ENCODE measurements at regions not wholly inside any gene's neighbourhood (a gene's known extent, or its start where the extent isn't known, plus 50 kb on each side); places are given as distances from the start of the nearest gene placed in this dataset.

GRCh38 chr22:22740560-22741276 is 96.3 kb downstream of the GGTLC2 start (continued):
- TF ChIP-seq IKZF5 (CRISPR knock-in tag; IDR thresholded peaks at IDR 0.05) (no peak), SRY (CRISPR knock-in tag; IDR thresholded peaks at IDR 0.05) (no peak), TIGD3 (CRISPR knock-in tag; IDR thresholded peaks at IDR 0.05; ENCODE audit: borderline replicate concordance) (no peak), ZMYM3 (CRISPR knock-in tag; IDR thresholded peaks at IDR 0.05) (no peak), ZNF383 (CRISPR knock-in tag; IDR thresholded peaks at IDR 0.05; ENCODE audit: borderline replicate concordance) (no peak)

GRCh38 chr22:22741843-22742242 is 97.4 kb downstream of the GGTLC2 start:
- ChIA-PET POLR2A (no interaction called here), CTCF (ENCODE audit: low intra/inter-chr PET ratio, low total read pairs) (no interaction called here)
- FAIRE-seq, result no peak
- Histone ChIP-seq H3K36me3 (replicated peaks in 1 of 2; ENCODE audit: control insufficient read depth in 1 of 2, insufficient read depth in 2 of 2, low read length in 2 of 2) (no peaks in the 10 kb centered on the region), H3K9me3 (ENCODE audit: low read length) (no peaks in the 10 kb centered on the region), H3K79me2 (ENCODE audit: insufficient read depth, low read length) (no peaks in the 10 kb centered on the region), H3K27ac (ENCODE audit: extremely low read length, insufficient read depth, low read length) (no peak overlapping the region), H3K4me2 (ENCODE audit: low read depth, low read length) (no peak overlapping the region), H2AFZ (ENCODE audit: low read length) (no peak overlapping the region), H3K4me3 (replicated peaks in 1 of 3; ENCODE audit: insufficient read depth in 1 of 3, low read depth in 2 of 3, low read length in 3 of 3) (no peak overlapping the region), H4K20me1 (ENCODE audit: insufficient read depth, low read length) (no peaks in the 10 kb centered on the region; the same call in 1 of the 2 replicates), H3K9ac (ENCODE audit: insufficient read depth, low read depth, low read length) (no peak overlapping the region), H3K4me1 (ENCODE audit: insufficient read depth, low read length) (no peaks in the 10 kb centered on the region), H3K27me3 (ENCODE audit: control insufficient read depth in 1 of 2, insufficient read depth in 2 of 2, low read length in 2 of 2) (peaks cover 1 to 17% of the 10 kb centered on the region in 2 experiments; a peak in 3 of 5 replicates)
- no TSS peak for BruUV-seq (replicated peaks)
- ATAC-seq, result no peak
- TF ChIP-seq ZNF354B (CRISPR knock-in tag; IDR thresholded peaks at IDR 0.05) (no peak), ZFP62 (CRISPR knock-in tag; IDR thresholded peaks at IDR 0.05) (no peak), ZNF7 (CRISPR knock-in tag; IDR thresholded peaks at IDR 0.05) (no peak), ZNF644 (CRISPR knock-in tag; IDR thresholded peaks at IDR 0.05; ENCODE audit: low read depth) (no peak), ZNF101 (CRISPR knock-in tag; IDR thresholded peaks at IDR 0.05; ENCODE audit: borderline replicate concordance, low read depth) (no peak), SNAPC2 (CRISPR knock-in tag; IDR thresholded peaks at IDR 0.05) (no peak), ZNF569 (CRISPR knock-in tag; IDR thresholded peaks at IDR 0.05; ENCODE audit: borderline replicate concordance) (no peak), ZNF468 (CRISPR knock-in tag; IDR thresholded peaks at IDR 0.05) (no peak), ZNF780A (CRISPR knock-in tag; IDR thresholded peaks at IDR 0.05) (no peak)
- DNase-seq (ENCODE audit: low spot score), result no peak
- 9% methylated on average over 4 of the region's 4 CpGs for WGBS (ENCODE audit: low lambda C conversion rate)
- in situ Hi-C loops (cut with HindIII; ENCODE audit: extremely low pct_ligation_motif_present, low pct_unique_long_range_greater_than_20kb), result no loop called here
- intact Hi-C loops (cut with micrococcal nuclease; ENCODE audit: unreplicated experiment), result no loop called here

Data from HepG2 (cell line).